IMR-90 (cell line): ENCODE measurements at regions not wholly inside any gene's neighbourhood (a gene's known extent, or its start where the extent isn't known, plus 50 kb on each side); places are given as distances from the start of the nearest gene placed in this dataset.

Experiments used
- ATAC-seq: fragments of 200-7000 bp; cut with Tn5 transposase; 2 replicates; pipeline ENCODE4 v1.9.1; 2020; ENCODE audit warnings: low read depth, mild to moderate bottlenecking, moderate library complexity
- BruUV-seq: library from RNA; stranded (reverse); fragments of 400-500 nt; replicated peaks from 2 replicates; lab custom pipeline; 2021; lab: Mats Ljungman, UMichigan
- CTCF ChIA-PET: fragments of 300-600 bp; formaldehyde crosslinking; extraction: SDS; loops from one replicate; lab custom pipeline; 2021; ENCODE audit warnings: antibody characterized with exemption; lab: Yijun Ruan, JAX
- POLR2A ChIA-PET: fragments of 300-600 bp; sonication (Branson Sonifier 250); formaldehyde crosslinking; loops from one replicate; lab custom pipeline; 2022; ENCODE audit warnings: antibody characterized with exemption; ENCODE audit not compliant: unreplicated experiment; lab: Charles Lee
- DNase-seq: peaks from one replicate; pipeline ENCODE4 v3.0.0; 2013
- H2AFZ ChIP-seq: replicated peaks from 2 replicates; pipeline ENCODE3; 2013; ENCODE audit warnings: low read length, mild to moderate bottlenecking; ENCODE audit not compliant: poor library complexity
- H2AK5ac ChIP-seq: 2 replicates; pipeline ENCODE4 v1.6.1; 2013; ENCODE audit warnings: low read depth, low read length, inconsistent platforms
- H2AK9ac ChIP-seq: replicated peaks from 2 replicates; pipeline ENCODE3; 2013; ENCODE audit warnings: mild to moderate bottlenecking, low read depth, low read length, moderate library complexity; ENCODE audit not compliant: poor library complexity
- H2BK120ac ChIP-seq: 2 replicates; pipeline ENCODE4 v1.6.1; 2013; ENCODE audit warnings: low read depth, low read length, inconsistent platforms
- H2BK15ac ChIP-seq: 3 replicates; pipeline ENCODE4 v1.6.1; 2013; ENCODE audit warnings: low read depth, low read length, inconsistent platforms
- H2BK20ac ChIP-seq: 2 replicates; pipeline ENCODE4 v1.6.1; 2013; ENCODE audit warnings: low read depth, mild to moderate bottlenecking, inconsistent platforms, low read length, moderate library complexity
- H2BK5ac ChIP-seq: 2 replicates; pipeline ENCODE4 v1.6.1; 2013; ENCODE audit warnings: mild to moderate bottlenecking, low read depth, low read length, inconsistent platforms; ENCODE audit not compliant: poor library complexity, severe bottlenecking
- H3K14ac ChIP-seq: replicated peaks from 2 replicates; pipeline ENCODE4 v1.6.1; 2013; ENCODE audit warnings: low read depth, low read length, inconsistent platforms
- H3K18ac ChIP-seq: 2 replicates; pipeline ENCODE4 v1.6.1; 2013; ENCODE audit warnings: low read depth, low read length, control low read depth
- H3K23ac ChIP-seq: 2 replicates; pipeline ENCODE4 v1.6.1; 2013; ENCODE audit warnings: low read depth, low read length, inconsistent platforms
- H3K27ac ChIP-seq: 2 replicates; pipeline ENCODE4 v1.5.1; 2013; ENCODE audit warnings: mild to moderate bottlenecking, control low read depth, low read length; ENCODE audit not compliant: insufficient read depth
- H3K27me3 ChIP-seq: 2 replicates; pipeline ENCODE4 v1.6.1; 2013; ENCODE audit warnings: low read length; ENCODE audit not compliant: control insufficient read depth, insufficient read depth
- H3K36me3 ChIP-seq: 2 replicates; pipeline ENCODE4 v1.6.1; 2013; ENCODE audit warnings: low read length, mixed read lengths; ENCODE audit not compliant: control insufficient read depth, insufficient read depth
- H3K4ac ChIP-seq: 2 replicates; pipeline ENCODE4 v1.6.1; 2013; ENCODE audit warnings: low read depth, low read length, inconsistent platforms
- H3K4me1 ChIP-seq: 2 replicates; pipeline ENCODE4 v1.6.1; 2013; ENCODE audit warnings: low read length, mixed read lengths; ENCODE audit not compliant: control insufficient read depth, insufficient read depth
- H3K4me2 ChIP-seq: 2 replicates; pipeline ENCODE4 v1.6.1; 2013; ENCODE audit warnings: low read depth, mild to moderate bottlenecking, control low read depth, low read length, moderate library complexity
- H3K4me3 ChIP-seq: 2 replicates; pipeline ENCODE4 v1.5.1; 2013; ENCODE audit warnings: low read depth, mild to moderate bottlenecking, control low read depth, low read length, moderate library complexity; ENCODE audit not compliant: insufficient read depth
- H3K56ac ChIP-seq: 2 replicates; pipeline ENCODE4 v1.6.1; 2013; ENCODE audit warnings: low read length, inconsistent platforms; ENCODE audit not compliant: insufficient read depth; ENCODE audit errors: extremely low read depth
- H3K79me1 ChIP-seq, 2 experiments: 2 replicates each; pipeline ENCODE4 v1.6.1; 2013; ENCODE audit warnings: low read length in 2 of 2, inconsistent platforms in 1 of 2, low read depth in 1 of 2
- H3K9ac ChIP-seq: 2 replicates; pipeline ENCODE4 v1.6.1; 2013; ENCODE audit warnings: low read depth, low read length, control low read depth
- H3K9me1 ChIP-seq: 2 replicates; pipeline ENCODE4 v1.6.1; 2013; ENCODE audit warnings: low read length, inconsistent platforms; ENCODE audit not compliant: insufficient read depth
- H3K9me3 ChIP-seq: 2 replicates; pipeline ENCODE4 v1.6.1; 2013; ENCODE audit warnings: low read length; ENCODE audit not compliant: control insufficient read depth, insufficient read depth
- H4K20me1 ChIP-seq: 2 replicates; pipeline ENCODE4 v1.6.1; 2013; ENCODE audit warnings: low read length, inconsistent platforms; ENCODE audit not compliant: insufficient read depth
- H4K5ac ChIP-seq: 2 replicates; pipeline ENCODE4 v1.6.1; 2013; ENCODE audit warnings: mild to moderate bottlenecking, low read depth, low read length, control low read depth
- H4K8ac ChIP-seq, 2 experiments: 2 replicates each; pipeline ENCODE4 v1.6.1; 2013; ENCODE audit warnings: low read depth in 2 of 2, low read length in 2 of 2, control low read depth in 1 of 2, inconsistent platforms in 1 of 2
- H4K91ac ChIP-seq: 2 replicates; pipeline ENCODE4 v1.6.1; 2013; ENCODE audit warnings: low read depth, low read length, inconsistent platforms; ENCODE audit not compliant: insufficient read depth
- CEBPB ChIP-seq: IDR thresholded peaks from 2 replicates; pipeline ENCODE4 v1.6.1; 2012; ENCODE audit warnings: low read depth, low read length, improper control_type of control experiment
- CHD1 ChIP-seq: IDR thresholded peaks from 2 replicates; pipeline ENCODE4 v1.6.1; 2012; ENCODE audit warnings: low read depth, low read length, improper control_type of control experiment
- FOS ChIP-seq: fragments of 150-350 bp; IDR thresholded peaks from 2 replicates; pipeline ENCODE4 v1.6.1; 2016; ENCODE audit warnings: low read depth, low read length
- MAFK ChIP-seq: IDR thresholded peaks from 2 replicates; pipeline ENCODE4 v1.6.1; 2012; ENCODE audit warnings: low read depth, low read length, improper control_type of control experiment
- MAZ ChIP-seq: IDR thresholded peaks from 2 replicates; pipeline ENCODE4 v1.6.1; 2012; ENCODE audit warnings: low read depth, mild to moderate bottlenecking, low read length, improper control_type of control experiment, moderate library complexity, borderline replicate concordance
- MXI1 ChIP-seq: IDR thresholded peaks from 2 replicates; pipeline ENCODE4 v1.6.1; 2012; ENCODE audit warnings: low read depth, mild to moderate bottlenecking, low read length, moderate library complexity, borderline replicate concordance
- NFE2L2 ChIP-seq: fragments of 150-350 bp; IDR thresholded peaks from 2 replicates; pipeline ENCODE4 v1.6.1; 2016; ENCODE audit warnings: low read depth, mild to moderate bottlenecking, low read length
- POLR2A ChIP-seq: IDR thresholded peaks from 2 replicates; pipeline ENCODE4 v1.6.1; 2012; ENCODE audit warnings: mild to moderate bottlenecking, low read depth, low read length
- RAD21 ChIP-seq: IDR thresholded peaks from 2 replicates; pipeline ENCODE4 v1.6.1; 2012; ENCODE audit warnings: low read length, improper control_type of control experiment
- RCOR1 ChIP-seq: IDR thresholded peaks from 2 replicates; pipeline ENCODE4 v1.6.1; 2012; ENCODE audit warnings: mild to moderate bottlenecking, low read length, improper control_type of control experiment; ENCODE audit not compliant: insufficient replicate concordance
- SMC3 ChIP-seq: fragments of 150-350 bp; IDR thresholded peaks from 2 replicates; pipeline ENCODE4 v1.6.1; 2016; ENCODE audit warnings: low read depth, mild to moderate bottlenecking, antibody characterized with exemption, low read length, moderate library complexity
- WGBS, 2 experiments: methylation state at CpG; one replicate each; pipeline versions ENCODE4 v1.1.5 to v1.1.7; 2013; ENCODE audit warnings: missing lambda C conversion rate in 2 of 2; ENCODE audit not compliant: insufficient read length in 1 of 2; ENCODE audit errors: extremely low coverage in 2 of 2; 5-methylcytosine and 5-hydroxymethylcytosine counted together
- dilution Hi-C: fragments of 300-500 bp; cut with HindIII; formaldehyde crosslinking; loops from one replicate; pipeline ENCODE4 v1.14.3; 2018; ENCODE audit warnings: low sequenced_read_pairs; ENCODE audit not compliant: unreplicated experiment
- in situ Hi-C: fragments of 300-500 bp; cut with MboI; formaldehyde crosslinking; loops from 3 replicates; pipeline ENCODE4 v1.14.3; 2019; ENCODE audit warnings: low sequenced_read_pairs, inconsistent platforms, mixed read lengths
- intact Hi-C: fragments of 100-400 bp; cut with micrococcal nuclease; formaldehyde crosslinking; loops from 2 replicates; pipeline ENCODE4 v1.10.0; 2022
- TF ChIP-seq, protein P1 (sequence below): conservative IDR thresholded peaks from 2 replicates; pipeline ENCODE4 v1.5.1; 2012; ENCODE audit warnings: mild to moderate bottlenecking, low read depth, low read length, improper control_type of control experiment
- TF ChIP-seq, protein P2 (sequence below): fragments of 150-350 bp; IDR thresholded peaks from 2 replicates; pipeline ENCODE4 v1.6.1; 2016; ENCODE audit warnings: low read depth, mild to moderate bottlenecking, low read length, moderate library complexity, borderline replicate concordance
- TF ChIP-seq, protein P3 (sequence below): fragments of 150-350 bp; IDR thresholded peaks from 2 replicates; pipeline ENCODE4 v1.6.1; 2017; ENCODE audit warnings: mild to moderate bottlenecking, antibody characterized with exemption, low read length, low read depth

DNA sequence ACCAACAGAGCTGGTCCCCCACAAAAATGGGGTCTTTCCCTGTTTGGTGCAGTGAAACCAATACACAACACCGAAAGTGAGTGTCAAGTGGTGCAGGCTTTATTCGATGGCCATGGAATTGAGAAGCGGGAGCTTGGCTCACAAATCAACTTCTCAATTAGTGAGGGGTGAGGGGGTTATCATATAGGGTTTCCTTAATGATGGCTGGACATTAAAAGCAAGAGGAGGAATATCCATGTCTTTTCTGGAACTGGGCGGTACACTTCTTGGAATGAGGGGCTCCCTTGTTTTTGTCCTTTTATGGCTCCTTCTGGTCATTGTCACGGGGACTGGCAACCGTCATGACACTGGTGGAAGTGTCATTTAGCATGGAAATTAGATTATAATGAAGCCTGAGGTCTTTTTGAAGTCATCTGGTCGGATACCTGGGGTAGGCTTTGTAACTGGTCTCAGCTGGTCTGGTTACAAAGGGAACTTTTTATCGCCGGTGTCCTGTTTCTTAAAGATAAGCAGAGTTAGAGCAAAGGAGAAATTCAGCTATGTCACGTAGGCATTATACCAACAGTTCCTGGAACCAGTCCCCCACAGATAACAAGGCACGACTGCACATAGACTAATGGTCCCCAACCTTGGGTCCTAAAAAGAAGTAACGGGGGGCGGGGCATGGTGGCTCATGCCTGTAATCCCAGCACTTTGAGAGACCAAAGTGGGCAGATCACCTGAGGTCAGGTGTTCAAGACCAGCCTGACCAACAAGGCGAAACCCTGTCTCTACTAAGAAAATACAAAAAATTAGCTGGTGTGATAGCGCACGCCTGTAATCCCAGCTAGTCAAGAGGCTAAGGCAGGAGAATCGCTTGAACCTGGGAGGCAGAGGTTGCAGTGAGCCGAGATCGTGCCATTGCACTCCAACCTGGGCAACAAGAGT lies 93.5 kb upstream of the NDUFV2 start:
- Histone ChIP-seq H3K9me1 (no peaks in the 10 kb centered on the region), H3K4me1 (no peaks in the 10 kb centered on the region), H3K27me3 (no peaks in the 10 kb centered on the region), H2BK15ac (no peak overlapping the region), H3K23ac (no peak overlapping the region), H2BK5ac (no peak overlapping the region), H3K4ac (no peak overlapping the region), H2AK5ac (no peak overlapping the region), H3K27ac (no peak overlapping the region), H4K8ac (no peak overlapping the region), H3K14ac (no peak overlapping the region), H2BK20ac (no peak overlapping the region), H2AFZ (no peak overlapping the region), H2AK9ac (no peak overlapping the region), H2BK120ac (no peak overlapping the region), H3K18ac (no peak overlapping the region), H3K4me2 (no peak overlapping the region), H3K9ac (no peak overlapping the region), H3K4me3 (no peak overlapping the region), H3K79me1 (no peaks in the 10 kb centered on the region), H4K5ac (no peak overlapping the region), H4K91ac (no peak overlapping the region), H3K36me3 (no peaks in the 10 kb centered on the region), H3K56ac (no peak overlapping the region), H3K9me3 (no peaks in the 10 kb centered on the region), H4K20me1 (no peaks in the 10 kb centered on the region)
- in situ Hi-C loops = no loop called here
- ChIA-PET CTCF (interaction anchor here (1.1 kb wide), 2 partner anchors 65 to 293 kb away, joined by 3 to 5 read pairs; no protein-coding TSS in a partner anchor), POLR2A (no interaction called here)
- BruUV-seq = no TSS peak
- ATAC-seq (no peak), DNase-seq (no peak)
- TF ChIP-seq MXI1 = no peak
- TF ChIP-seq MAFK = no peak
- TF ChIP-seq MAZ = no peak
- TF ChIP-seq RAD21 = no peak
- TF ChIP-seq, protein P1, sequence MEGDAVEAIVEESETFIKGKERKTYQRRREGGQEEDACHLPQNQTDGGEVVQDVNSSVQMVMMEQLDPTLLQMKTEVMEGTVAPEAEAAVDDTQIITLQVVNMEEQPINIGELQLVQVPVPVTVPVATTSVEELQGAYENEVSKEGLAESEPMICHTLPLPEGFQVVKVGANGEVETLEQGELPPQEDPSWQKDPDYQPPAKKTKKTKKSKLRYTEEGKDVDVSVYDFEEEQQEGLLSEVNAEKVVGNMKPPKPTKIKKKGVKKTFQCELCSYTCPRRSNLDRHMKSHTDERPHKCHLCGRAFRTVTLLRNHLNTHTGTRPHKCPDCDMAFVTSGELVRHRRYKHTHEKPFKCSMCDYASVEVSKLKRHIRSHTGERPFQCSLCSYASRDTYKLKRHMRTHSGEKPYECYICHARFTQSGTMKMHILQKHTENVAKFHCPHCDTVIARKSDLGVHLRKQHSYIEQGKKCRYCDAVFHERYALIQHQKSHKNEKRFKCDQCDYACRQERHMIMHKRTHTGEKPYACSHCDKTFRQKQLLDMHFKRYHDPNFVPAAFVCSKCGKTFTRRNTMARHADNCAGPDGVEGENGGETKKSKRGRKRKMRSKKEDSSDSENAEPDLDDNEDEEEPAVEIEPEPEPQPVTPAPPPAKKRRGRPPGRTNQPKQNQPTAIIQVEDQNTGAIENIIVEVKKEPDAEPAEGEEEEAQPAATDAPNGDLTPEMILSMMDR = no peak
- TF ChIP-seq, protein P2, sequence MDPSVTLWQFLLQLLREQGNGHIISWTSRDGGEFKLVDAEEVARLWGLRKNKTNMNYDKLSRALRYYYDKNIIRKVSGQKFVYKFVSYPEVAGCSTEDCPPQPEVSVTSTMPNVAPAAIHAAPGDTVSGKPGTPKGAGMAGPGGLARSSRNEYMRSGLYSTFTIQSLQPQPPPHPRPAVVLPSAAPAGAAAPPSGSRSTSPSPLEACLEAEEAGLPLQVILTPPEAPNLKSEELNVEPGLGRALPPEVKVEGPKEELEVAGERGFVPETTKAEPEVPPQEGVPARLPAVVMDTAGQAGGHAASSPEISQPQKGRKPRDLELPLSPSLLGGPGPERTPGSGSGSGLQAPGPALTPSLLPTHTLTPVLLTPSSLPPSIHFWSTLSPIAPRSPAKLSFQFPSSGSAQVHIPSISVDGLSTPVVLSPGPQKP = no peak
- no peak for TF ChIP-seq CHD1
- no peak for TF ChIP-seq CEBPB
- no peak for TF ChIP-seq RCOR1
- TF ChIP-seq, protein P3, sequence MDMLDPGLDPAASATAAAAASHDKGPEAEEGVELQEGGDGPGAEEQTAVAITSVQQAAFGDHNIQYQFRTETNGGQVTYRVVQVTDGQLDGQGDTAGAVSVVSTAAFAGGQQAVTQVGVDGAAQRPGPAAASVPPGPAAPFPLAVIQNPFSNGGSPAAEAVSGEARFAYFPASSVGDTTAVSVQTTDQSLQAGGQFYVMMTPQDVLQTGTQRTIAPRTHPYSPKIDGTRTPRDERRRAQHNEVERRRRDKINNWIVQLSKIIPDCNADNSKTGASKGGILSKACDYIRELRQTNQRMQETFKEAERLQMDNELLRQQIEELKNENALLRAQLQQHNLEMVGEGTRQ = no peak
- no peak for TF ChIP-seq FOS
- TF ChIP-seq SMC3 = no peak
- no peak for TF ChIP-seq POLR2A
- no peak for TF ChIP-seq NFE2L2
- intact Hi-C loops = no loop called here
- dilution Hi-C loops = no loop called here
- 59% methylated on average over 2 of the region's 19 CpGs; no CpG with 5 or more reads in 1 of the 2 experiments for WGBS, 2 experiments
